Liver (tissue), 3 donors: ENCODE measurements at regions not wholly inside any gene's neighbourhood (a gene's known extent, or its start where the extent isn't known, plus 50 kb on each side); places are given as distances from the start of the nearest gene placed in this dataset.

ENCODE experiments used
- ATF3 ChIP-seq: IDR thresholded peaks from 2 replicates; pipeline ENCODE4 v1.6.1; 2016; ENCODE audit warnings: antibody characterized with exemption
- EGR1 ChIP-seq, 2 donors: IDR thresholded peaks; 2 replicates each; pipeline ENCODE4 v1.6.1; 2016 to 2018; ENCODE audit warnings: antibody characterized with exemption in 2 of 2, low read depth in 2 of 2
- FOXA1 ChIP-seq: IDR thresholded peaks from 2 replicates; pipeline ENCODE4 v1.6.1; 2016; ENCODE audit warnings: antibody characterized with exemption
- JUND ChIP-seq, 2 donors: IDR thresholded peaks; 2 replicates each; pipeline ENCODE4 v1.6.1; 2016; ENCODE audit warnings: antibody characterized with exemption in 2 of 2
- RAD21 ChIP-seq, 2 donors: IDR thresholded peaks; 2 replicates each; pipeline ENCODE4 v1.6.1; 2016; ENCODE audit warnings: antibody characterized with exemption in 2 of 2, mild to moderate bottlenecking in 2 of 2
- RXRA ChIP-seq, 2 donors: IDR thresholded peaks; 2 replicates each; pipeline ENCODE4 v1.6.1; 2017 to 2018; ENCODE audit warnings: antibody characterized with exemption in 2 of 2, mild to moderate bottlenecking in 1 of 2
- SP1 ChIP-seq: IDR thresholded peaks from 2 replicates; pipeline ENCODE4 v1.6.1; 2018; ENCODE audit warnings: antibody characterized with exemption, mild to moderate bottlenecking
- TAF1 ChIP-seq: conservative IDR thresholded peaks from 2 replicates; pipeline ENCODE4 v1.6.1; 2016; ENCODE audit warnings: antibody characterized with exemption, mild to moderate bottlenecking
- YY1 ChIP-seq: IDR thresholded peaks from 2 replicates; pipeline ENCODE4 v1.6.1; 2016; ENCODE audit warnings: antibody characterized with exemption, mild to moderate bottlenecking
- TF ChIP-seq, protein P1 (sequence below): IDR thresholded peaks from 2 replicates; pipeline ENCODE4 v1.6.1; 2016; ENCODE audit warnings: antibody characterized with exemption
- TF ChIP-seq, protein P2 (sequence below): IDR thresholded peaks from 2 replicates; pipeline ENCODE4 v1.6.1; 2016; ENCODE audit warnings: antibody characterized with exemption
- TF ChIP-seq, protein P3 (sequence below): fragments of 150-350 bp; IDR thresholded peaks from 2 replicates; pipeline ENCODE4 v1.5.1; 2017; ENCODE audit warnings: improper control_type of control experiment, low read depth, low read length; ENCODE audit not compliant: missing input control
- TF ChIP-seq, protein P4 (sequence below): IDR thresholded peaks from 2 replicates; pipeline ENCODE4 v1.6.1; 2016; ENCODE audit warnings: antibody characterized with exemption, mild to moderate bottlenecking
- donor health status: healthy.
- donor health status: healthy.

DNA sequence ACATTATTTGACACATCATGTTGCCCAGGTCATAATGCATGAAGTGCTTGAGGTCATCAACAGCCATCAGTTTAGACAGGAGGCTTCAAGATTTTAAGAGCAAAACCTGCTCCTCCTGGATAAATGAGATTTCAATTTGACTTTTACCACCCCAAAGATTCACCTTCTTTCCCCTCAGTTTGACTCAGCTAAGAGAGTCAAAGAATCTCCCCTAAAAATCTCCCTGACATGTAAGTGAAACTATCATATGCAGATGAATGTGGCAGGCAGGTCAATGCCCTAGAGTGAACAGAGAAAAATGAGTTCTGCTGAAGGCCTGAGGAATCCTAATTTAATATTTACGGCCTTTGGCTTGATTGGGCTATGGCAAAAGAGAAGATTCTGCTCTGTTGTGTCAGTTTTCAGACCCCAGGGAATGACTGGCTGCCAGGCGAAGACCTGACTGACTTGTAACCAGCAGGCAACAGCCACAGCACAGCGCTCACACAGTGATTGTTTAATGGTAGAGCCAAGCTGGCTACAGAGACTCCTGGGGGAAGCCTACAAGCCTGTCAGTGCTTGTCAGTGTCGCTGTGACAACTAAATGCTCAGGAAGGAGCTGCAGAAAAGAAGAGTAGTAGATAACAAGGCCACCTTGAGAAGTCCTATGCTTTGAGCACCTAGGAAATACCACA is 491.2 kb upstream of the LRRC4C start:
- TF ChIP-seq SP1: no peak
- TF ChIP-seq JUND (IDR thresholded peaks at IDR 0.05): no peak
- TF ChIP-seq RAD21 (IDR thresholded peaks at IDR 0.05): no peak
- TF ChIP-seq, protein P1, sequence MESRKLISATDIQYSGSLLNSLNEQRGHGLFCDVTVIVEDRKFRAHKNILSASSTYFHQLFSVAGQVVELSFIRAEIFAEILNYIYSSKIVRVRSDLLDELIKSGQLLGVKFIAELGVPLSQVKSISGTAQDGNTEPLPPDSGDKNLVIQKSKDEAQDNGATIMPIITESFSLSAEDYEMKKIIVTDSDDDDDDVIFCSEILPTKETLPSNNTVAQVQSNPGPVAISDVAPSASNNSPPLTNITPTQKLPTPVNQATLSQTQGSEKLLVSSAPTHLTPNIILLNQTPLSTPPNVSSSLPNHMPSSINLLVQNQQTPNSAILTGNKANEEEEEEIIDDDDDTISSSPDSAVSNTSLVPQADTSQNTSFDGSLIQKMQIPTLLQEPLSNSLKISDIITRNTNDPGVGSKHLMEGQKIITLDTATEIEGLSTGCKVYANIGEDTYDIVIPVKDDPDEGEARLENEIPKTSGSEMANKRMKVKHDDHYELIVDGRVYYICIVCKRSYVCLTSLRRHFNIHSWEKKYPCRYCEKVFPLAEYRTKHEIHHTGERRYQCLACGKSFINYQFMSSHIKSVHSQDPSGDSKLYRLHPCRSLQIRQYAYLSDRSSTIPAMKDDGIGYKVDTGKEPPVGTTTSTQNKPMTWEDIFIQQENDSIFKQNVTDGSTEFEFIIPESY: no peak
- TF ChIP-seq, protein P2, sequence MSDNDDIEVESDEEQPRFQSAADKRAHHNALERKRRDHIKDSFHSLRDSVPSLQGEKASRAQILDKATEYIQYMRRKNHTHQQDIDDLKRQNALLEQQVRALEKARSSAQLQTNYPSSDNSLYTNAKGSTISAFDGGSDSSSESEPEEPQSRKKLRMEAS: no peak
- TF ChIP-seq, protein P3, sequence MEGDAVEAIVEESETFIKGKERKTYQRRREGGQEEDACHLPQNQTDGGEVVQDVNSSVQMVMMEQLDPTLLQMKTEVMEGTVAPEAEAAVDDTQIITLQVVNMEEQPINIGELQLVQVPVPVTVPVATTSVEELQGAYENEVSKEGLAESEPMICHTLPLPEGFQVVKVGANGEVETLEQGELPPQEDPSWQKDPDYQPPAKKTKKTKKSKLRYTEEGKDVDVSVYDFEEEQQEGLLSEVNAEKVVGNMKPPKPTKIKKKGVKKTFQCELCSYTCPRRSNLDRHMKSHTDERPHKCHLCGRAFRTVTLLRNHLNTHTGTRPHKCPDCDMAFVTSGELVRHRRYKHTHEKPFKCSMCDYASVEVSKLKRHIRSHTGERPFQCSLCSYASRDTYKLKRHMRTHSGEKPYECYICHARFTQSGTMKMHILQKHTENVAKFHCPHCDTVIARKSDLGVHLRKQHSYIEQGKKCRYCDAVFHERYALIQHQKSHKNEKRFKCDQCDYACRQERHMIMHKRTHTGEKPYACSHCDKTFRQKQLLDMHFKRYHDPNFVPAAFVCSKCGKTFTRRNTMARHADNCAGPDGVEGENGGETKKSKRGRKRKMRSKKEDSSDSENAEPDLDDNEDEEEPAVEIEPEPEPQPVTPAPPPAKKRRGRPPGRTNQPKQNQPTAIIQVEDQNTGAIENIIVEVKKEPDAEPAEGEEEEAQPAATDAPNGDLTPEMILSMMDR: no peak
- no peak for TF ChIP-seq EGR1 (IDR thresholded peaks at IDR 0.05; ENCODE audit: low read depth in 2 of 2)
- TF ChIP-seq YY1: no peak
- TF ChIP-seq, protein P4, sequence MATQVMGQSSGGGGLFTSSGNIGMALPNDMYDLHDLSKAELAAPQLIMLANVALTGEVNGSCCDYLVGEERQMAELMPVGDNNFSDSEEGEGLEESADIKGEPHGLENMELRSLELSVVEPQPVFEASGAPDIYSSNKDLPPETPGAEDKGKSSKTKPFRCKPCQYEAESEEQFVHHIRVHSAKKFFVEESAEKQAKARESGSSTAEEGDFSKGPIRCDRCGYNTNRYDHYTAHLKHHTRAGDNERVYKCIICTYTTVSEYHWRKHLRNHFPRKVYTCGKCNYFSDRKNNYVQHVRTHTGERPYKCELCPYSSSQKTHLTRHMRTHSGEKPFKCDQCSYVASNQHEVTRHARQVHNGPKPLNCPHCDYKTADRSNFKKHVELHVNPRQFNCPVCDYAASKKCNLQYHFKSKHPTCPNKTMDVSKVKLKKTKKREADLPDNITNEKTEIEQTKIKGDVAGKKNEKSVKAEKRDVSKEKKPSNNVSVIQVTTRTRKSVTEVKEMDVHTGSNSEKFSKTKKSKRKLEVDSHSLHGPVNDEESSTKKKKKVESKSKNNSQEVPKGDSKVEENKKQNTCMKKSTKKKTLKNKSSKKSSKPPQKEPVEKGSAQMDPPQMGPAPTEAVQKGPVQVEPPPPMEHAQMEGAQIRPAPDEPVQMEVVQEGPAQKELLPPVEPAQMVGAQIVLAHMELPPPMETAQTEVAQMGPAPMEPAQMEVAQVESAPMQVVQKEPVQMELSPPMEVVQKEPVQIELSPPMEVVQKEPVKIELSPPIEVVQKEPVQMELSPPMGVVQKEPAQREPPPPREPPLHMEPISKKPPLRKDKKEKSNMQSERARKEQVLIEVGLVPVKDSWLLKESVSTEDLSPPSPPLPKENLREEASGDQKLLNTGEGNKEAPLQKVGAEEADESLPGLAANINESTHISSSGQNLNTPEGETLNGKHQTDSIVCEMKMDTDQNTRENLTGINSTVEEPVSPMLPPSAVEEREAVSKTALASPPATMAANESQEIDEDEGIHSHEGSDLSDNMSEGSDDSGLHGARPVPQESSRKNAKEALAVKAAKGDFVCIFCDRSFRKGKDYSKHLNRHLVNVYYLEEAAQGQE: no peak
- no peak for TF ChIP-seq RXRA (IDR thresholded peaks at IDR 0.05)
- no peak for TF ChIP-seq ATF3
- TF ChIP-seq TAF1: no peak
- TF ChIP-seq FOXA1: no peak
